BJ (cell line): ENCODE measurements at regions not wholly inside any gene's neighbourhood (a gene's known extent, or its start where the extent isn't known, plus 50 kb on each side); places are given as distances from the start of the nearest gene placed in this dataset.
"Not testable (repeated sequence)": the region's sequence is repeated elsewhere in the genome, so short reads cannot be mapped to it uniquely, and the experiment has no call there.

Source experiments
- CTCF ChIA-PET: fragments of 350-600 bp; formaldehyde crosslinking; extraction: SDS; loops from one replicate; lab custom pipeline; 2021; ENCODE audit warnings: antibody characterized with exemption, inconsistent platforms; lab: Yijun Ruan, JAX
- POLR2A ChIA-PET: fragments of 300-600 bp; sonication (Branson Sonifier 250); formaldehyde crosslinking; extraction: SDS; loops from one replicate; lab custom pipeline; 2021; ENCODE audit warnings: antibody characterized with exemption; lab: Charles Lee
- DNase-seq: peaks from one replicate; pipeline ENCODE4 v3.0.0-alpha.2; 2011; ENCODE audit warnings: low read depth
- H3K27me3 ChIP-seq: 2 replicates; pipeline ENCODE4 v1.6.0; 2011; ENCODE audit warnings: low read length; ENCODE audit not compliant: control insufficient read depth, insufficient read depth
- H3K36me3 ChIP-seq: 2 replicates; pipeline ENCODE4 v1.5.1; 2011; ENCODE audit warnings: low read length; ENCODE audit not compliant: control insufficient read depth, insufficient read depth
- H3K4me3 ChIP-seq: 2 replicates; pipeline ENCODE4 v1.5.1; 2011; ENCODE audit warnings: low read depth, mild to moderate bottlenecking, control low read depth, low read length
- CTCF ChIP-seq: IDR thresholded peaks from 2 replicates; pipeline ENCODE4 v1.5.1; 2011; ENCODE audit warnings: low read depth, mild to moderate bottlenecking, control low read depth, inconsistent platforms, low read length, moderate library complexity; ENCODE audit not compliant: insufficient read depth

GRCh38 chr10:124197371-124198124 is 104.2 kb upstream of the CHST15 start:
- Histone ChIP-seq H3K27me3 (no peaks in the 10 kb centered on the region), H3K36me3 (no peaks in the 10 kb centered on the region), H3K4me3 (no peak overlapping the region)
- CTCF ChIA-PET, result interaction anchor here (1.2 kb wide), 1 partner anchor 191 kb away, joined by 3 read pairs; no protein-coding TSS in a partner anchor
- no peak for TF ChIP-seq CTCF
- POLR2A ChIA-PET, result no interaction called here
- no peak for DNase-seq

- TF ChIP-seq CTCF, result no peak
- Histone ChIP-seq H3K27me3 (no peaks in the 10 kb centered on the region), H3K4me3 (no peak overlapping the region), H3K36me3 (no peaks in the 10 kb centered on the region)
- ChIA-PET CTCF (interaction anchor here (1.2 kb wide), 1 partner anchor 192 kb away, joined by 3 read pairs; no protein-coding TSS in a partner anchor), POLR2A (no interaction called here)
- no peak for DNase-seq
Measured at GRCh38 chr10:124196659-124197058, 103.3 kb upstream of the CHST15 start.

- no peak for DNase-seq
- Histone ChIP-seq H3K27me3 (no peaks in the 10 kb centered on the region), H3K36me3 (no peaks in the 10 kb centered on the region), H3K4me3 (no peak overlapping the region)
- TF ChIP-seq CTCF, result no peak
- POLR2A ChIA-PET, result no interaction called here
- CTCF ChIA-PET, result no interaction called here
Measured at GRCh38 chr10:124194199-124194824, 100.9 kb upstream of the CHST15 start.

- CTCF ChIA-PET, result no interaction called here
- Histone ChIP-seq H3K36me3 (no peaks in the 10 kb centered on the region), H3K27me3 (no peaks in the 10 kb centered on the region), H3K4me3 (no peak overlapping the region)
- no peak for TF ChIP-seq CTCF
- POLR2A ChIA-PET, result no interaction called here
- DNase-seq, result no peak
Measured at GRCh38 chr10:124193309-124193696, 99.9 kb upstream of the CHST15 start.

GRCh38 chr10:124192664-124193308 is 99.4 kb upstream of the CHST15 start:
- H3K36me3 ChIP-seq, H3K4me3 ChIP-seq, DNase-seq, POLR2A ChIA-PET, H3K27me3 ChIP-seq: not testable (repeated sequence)
- TF ChIP-seq CTCF, result 0 out of 2 replicates have a peak, but pooled peaks have one; percentile 15
- CTCF ChIA-PET, result interaction anchor here (1.3 kb wide), 1 partner anchor 9 kb away, joined by 3 read pairs; no protein-coding TSS in a partner anchor

GRCh38 chr10:124190476-124190875 is 97.1 kb upstream of the CHST15 start:
- DNase-seq, CTCF ChIA-PET, POLR2A ChIA-PET: not testable (repeated sequence)

More at GRCh38 chr10:124190476-124190875, 97.1 kb upstream of the CHST15 start:
- H3K36me3 ChIP-seq, H3K27me3 ChIP-seq, H3K4me3 ChIP-seq: not testable (repeated sequence)
